SU-DHL-6 (cell line): ENCODE measurements at regions not wholly inside any gene's neighbourhood (a gene's known extent, or its start where the extent isn't known, plus 50 kb on each side); places are given as distances from the start of the nearest gene placed in this dataset.

Experiments used
- H2AFZ ChIP-seq: fragments of 200-600 bp; sonication (generic); 2 replicates; pipeline ENCODE4 v1.6.1; 2014; ENCODE audit warnings: low read depth, mild to moderate bottlenecking, moderate library complexity, mixed read lengths, antibody characterized with exemption, low read length; ENCODE audit not compliant: severe bottlenecking
- H3F3A ChIP-seq: fragments of 200-600 bp; shearing (Covaris generic); 2 replicates; pipeline ENCODE4 v1.6.0; 2016; ENCODE audit warnings: antibody characterized with exemption, mild to moderate bottlenecking; ENCODE audit not compliant: insufficient read depth
- H3K27ac ChIP-seq: fragments of 200-600 bp; sonication (generic); 2 replicates; pipeline ENCODE4 v1.5.1; 2016; ENCODE audit warnings: low read depth, mild to moderate bottlenecking, low read length, moderate library complexity, mixed read lengths
- H3K27me3 ChIP-seq: fragments of 200-600 bp; sonication (generic), shearing (Covaris generic); 2 replicates; pipeline ENCODE4 v1.6.0; 2014; ENCODE audit warnings: mild to moderate bottlenecking, low read length
- H3K36me3 ChIP-seq: fragments of 200-600 bp; sonication (generic); 2 replicates; pipeline ENCODE4 v1.6.1; 2014; ENCODE audit warnings: mild to moderate bottlenecking, low read length, mixed read lengths
- H3K4me2 ChIP-seq: fragments of 300-600, 200-600 bp; shearing (Covaris generic), sonication (generic); 2 replicates; pipeline ENCODE4 v1.6.0; 2014; ENCODE audit warnings: low read length, low read depth, mild to moderate bottlenecking; ENCODE audit not compliant: poor library complexity, severe bottlenecking
- H3K4me3 ChIP-seq: fragments of 200-600 bp; sonication (generic); 2 replicates; pipeline ENCODE4 v1.5.1; 2014; ENCODE audit warnings: antibody characterized with exemption, low read length, mild to moderate bottlenecking, mixed read lengths; ENCODE audit not compliant: insufficient read depth, poor library complexity, severe bottlenecking
- H3K79me2 ChIP-seq: fragments of 200-600 bp; sonication (generic); 2 replicates; pipeline ENCODE4 v1.6.1; 2014; ENCODE audit warnings: mild to moderate bottlenecking, low read length, moderate library complexity; ENCODE audit not compliant: insufficient read depth
- H3K9ac ChIP-seq: fragments of 200-600 bp; sonication (generic); 2 replicates; pipeline ENCODE4 v1.7.0; 2014; ENCODE audit warnings: mild to moderate bottlenecking, low read length
- H3K9me2 ChIP-seq: fragments of 200-600 bp; sonication (generic); replicated peaks from 2 replicates; pipeline ENCODE4 v1.6.1; 2014; ENCODE audit warnings: low read length; ENCODE audit not compliant: insufficient read depth
- H3K9me3 ChIP-seq: fragments of 200-600 bp; sonication (generic); 2 replicates; pipeline ENCODE4 v1.6.1; 2014; ENCODE audit warnings: low read length, mixed read lengths; ENCODE audit not compliant: insufficient read depth
- H4K20me1 ChIP-seq: fragments of 200-600 bp; sonication (generic); 2 replicates; pipeline ENCODE4 v1.6.1; 2014; ENCODE audit warnings: low read depth, mild to moderate bottlenecking, antibody characterized with exemption, low read length, moderate library complexity, mixed read lengths
- CTCF ChIP-seq: fragments of 200-600 bp; sonication (generic); IDR thresholded peaks from one replicate; pipeline ENCODE4 v1.5.1; 2017; ENCODE audit warnings: antibody characterized with exemption, mild to moderate bottlenecking, low read length, moderate library complexity; ENCODE audit not compliant: insufficient read depth, poor library complexity, severe bottlenecking
- EZH2phosphoT487 ChIP-seq: fragments of 200-600 bp; sonication (generic), shearing (Covaris generic); conservative IDR thresholded peaks from 2 replicates; pipeline ENCODE4 v1.6.1; 2018; ENCODE audit warnings: mild to moderate bottlenecking, antibody characterized with exemption, low read length, moderate library complexity, mixed read lengths

GRCh38 chr6:92352130-92352529, 1067.2 kb downstream of the EPHA7 start:
- no peaks in the 10 kb centered on the region for H3F3A ChIP-seq
- TF ChIP-seq CTCF (no peak), EZH2phosphoT487 (no peak)
- no peaks in the 10 kb centered on the region for H3K27me3 ChIP-seq
- H3K9me3 ChIP-seq: no peaks in the 10 kb centered on the region
- no peak overlapping the region for H2AFZ ChIP-seq
- H4K20me1 ChIP-seq: no peaks in the 10 kb centered on the region
- H3K4me2 ChIP-seq: no peak overlapping the region
- H3K4me3 ChIP-seq: no peak overlapping the region
- H3K79me2 ChIP-seq: no peaks in the 10 kb centered on the region
- H3K27ac ChIP-seq: no peak overlapping the region
- no peaks in the 10 kb centered on the region for H3K36me3 ChIP-seq
- H3K9ac ChIP-seq: no peak overlapping the region
- no peaks in the 10 kb centered on the region for H3K9me2 ChIP-seq

- Histone ChIP-seq H2AFZ (no peak overlapping the region), H3K27me3 (no peaks in the 10 kb centered on the region), H3K4me2 (no peak overlapping the region), H3K9ac (no peak overlapping the region), H4K20me1 (no peaks in the 10 kb centered on the region), H3K36me3 (no peaks in the 10 kb centered on the region), H3K4me3 (no peak overlapping the region), H3K9me2 (no peaks in the 10 kb centered on the region), H3K79me2 (no peaks in the 10 kb centered on the region), H3K9me3 (no peaks in the 10 kb centered on the region), H3K27ac (no peak overlapping the region), H3F3A (no peaks in the 10 kb centered on the region)
- TF ChIP-seq EZH2phosphoT487: no peak
- no peak for TF ChIP-seq CTCF
Measured at GRCh38 chr6:92341201-92341600, 1078.2 kb downstream of the EPHA7 start.

DNA sequence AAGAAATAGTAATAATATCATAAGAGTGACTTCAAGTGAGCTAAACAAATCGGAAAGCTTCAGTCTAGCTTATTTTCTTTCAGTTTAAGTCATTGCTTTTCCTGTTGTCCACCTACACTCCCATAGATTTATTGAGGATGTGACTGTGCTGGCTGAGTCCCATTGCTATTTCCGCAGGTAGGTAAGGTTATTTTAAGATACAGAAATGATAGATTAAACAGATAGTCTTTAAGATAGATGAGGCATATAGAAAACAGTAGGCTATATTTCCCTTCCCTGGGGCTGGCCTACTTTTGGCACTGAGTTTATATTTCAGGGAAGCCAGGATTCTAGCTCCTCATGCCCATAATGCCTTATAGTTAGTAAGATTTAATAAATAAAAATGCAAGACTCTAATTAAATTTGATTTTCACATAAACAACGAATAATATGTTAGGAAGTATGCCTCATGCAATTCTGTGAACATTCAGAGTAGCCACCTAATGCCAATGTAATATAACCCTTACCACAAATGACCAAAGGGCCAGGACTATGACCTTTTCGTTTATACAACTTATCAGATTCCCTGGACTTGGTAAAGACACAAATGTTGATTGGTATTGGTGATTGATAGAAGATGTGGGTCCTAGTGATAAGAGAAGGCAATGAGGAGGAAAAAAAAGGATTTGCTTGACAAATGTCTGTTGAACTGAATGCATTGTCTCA, 1079.3 kb downstream of the EPHA7 start:
- H3K27ac ChIP-seq: no peak overlapping the region
- H3K79me2 ChIP-seq: no peaks in the 10 kb centered on the region
- no peak overlapping the region for H3K9ac ChIP-seq
- no peak overlapping the region for H2AFZ ChIP-seq
- H3K9me2 ChIP-seq: no peaks in the 10 kb centered on the region
- H3K4me3 ChIP-seq: no peak overlapping the region
- H3K4me2 ChIP-seq: no peak overlapping the region
- no peaks in the 10 kb centered on the region for H3K9me3 ChIP-seq
- H4K20me1 ChIP-seq: no peaks in the 10 kb centered on the region
- H3K27me3 ChIP-seq: no peaks in the 10 kb centered on the region
- H3K36me3 ChIP-seq: no peaks in the 10 kb centered on the region
- no peaks in the 10 kb centered on the region for H3F3A ChIP-seq
- TF ChIP-seq EZH2phosphoT487 (no peak), CTCF (no peak)
